NCI-H1436 treated with DMSO at 0.1 percent for 48 hours (cell line): ENCODE measurements at regions not wholly inside any gene's neighbourhood (a gene's known extent, or its start where the extent isn't known, plus 50 kb on each side); places are given as distances from the start of the nearest gene placed in this dataset.
"Not testable (repeated sequence)": the region's sequence is repeated elsewhere in the genome, so short reads cannot be mapped to it uniquely, and the experiment has no call there.

ENCODE experiments used
- DNase-seq: peaks from one replicate; lab custom pipeline; 2025; lab: John Stamatoyannopoulos, UW

DNA sequence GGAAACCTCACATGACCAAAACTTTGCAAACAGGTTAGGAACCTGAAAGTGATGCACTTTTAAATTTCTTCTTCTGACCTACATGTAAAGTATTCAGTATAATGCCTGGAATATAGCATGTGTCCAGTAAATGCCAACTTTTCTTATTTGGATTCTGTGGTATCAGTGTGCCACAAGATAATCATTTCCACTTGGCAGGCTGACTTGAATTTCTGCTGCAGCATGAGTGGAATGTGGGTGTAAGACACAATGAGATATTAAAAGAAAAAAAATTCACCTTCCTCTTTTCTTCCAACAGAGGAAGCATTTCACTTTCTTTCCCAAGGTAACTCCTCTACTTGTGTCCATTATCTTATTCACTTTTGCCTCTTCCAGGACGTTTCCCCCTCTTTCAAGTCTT is 141.9 kb upstream of the PRKD1 start:
- no peak for DNase-seq

DNA sequence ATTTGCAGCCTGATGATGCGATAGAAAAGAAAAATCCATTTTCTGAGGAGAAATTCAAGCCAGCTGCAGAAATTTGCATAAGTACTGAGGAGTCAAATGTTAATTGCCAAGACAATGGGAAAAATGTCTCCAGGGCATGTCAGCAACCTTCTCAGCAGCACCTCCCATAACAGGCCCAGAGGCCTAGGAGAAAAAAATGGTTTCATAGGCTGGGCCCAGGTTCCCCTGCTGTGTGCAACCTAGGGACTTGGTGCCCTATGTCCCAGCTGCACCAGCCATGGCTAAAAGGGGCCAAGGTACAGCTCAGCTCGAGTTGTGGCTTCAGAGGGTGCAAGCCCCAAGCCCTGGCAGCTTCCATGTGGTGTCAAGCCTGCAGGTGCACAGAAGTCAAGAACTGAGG is 144.8 kb upstream of the PRKD1 start:
- DNase-seq = not testable (repeated sequence)

DNA sequence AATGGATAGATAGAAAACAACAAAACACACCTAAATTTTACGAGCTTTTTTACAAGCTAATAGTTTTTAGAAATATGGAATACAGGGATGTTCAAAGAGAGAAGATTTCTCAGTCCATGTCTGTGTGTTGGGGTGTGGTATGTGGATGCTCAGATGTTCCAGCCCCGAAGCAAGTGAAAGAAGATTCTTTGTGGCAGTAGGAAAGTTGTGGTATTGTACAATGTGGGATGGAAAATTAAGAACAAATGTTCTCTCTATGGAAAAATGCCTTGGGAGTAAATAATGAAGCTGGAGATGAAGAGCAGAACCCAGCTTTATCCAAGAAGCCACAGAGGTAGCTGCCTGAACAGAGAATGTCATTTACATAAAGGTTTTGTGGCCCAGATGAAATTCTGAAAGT is 150.3 kb upstream of the PRKD1 start:
- no peak for DNase-seq

DNA sequence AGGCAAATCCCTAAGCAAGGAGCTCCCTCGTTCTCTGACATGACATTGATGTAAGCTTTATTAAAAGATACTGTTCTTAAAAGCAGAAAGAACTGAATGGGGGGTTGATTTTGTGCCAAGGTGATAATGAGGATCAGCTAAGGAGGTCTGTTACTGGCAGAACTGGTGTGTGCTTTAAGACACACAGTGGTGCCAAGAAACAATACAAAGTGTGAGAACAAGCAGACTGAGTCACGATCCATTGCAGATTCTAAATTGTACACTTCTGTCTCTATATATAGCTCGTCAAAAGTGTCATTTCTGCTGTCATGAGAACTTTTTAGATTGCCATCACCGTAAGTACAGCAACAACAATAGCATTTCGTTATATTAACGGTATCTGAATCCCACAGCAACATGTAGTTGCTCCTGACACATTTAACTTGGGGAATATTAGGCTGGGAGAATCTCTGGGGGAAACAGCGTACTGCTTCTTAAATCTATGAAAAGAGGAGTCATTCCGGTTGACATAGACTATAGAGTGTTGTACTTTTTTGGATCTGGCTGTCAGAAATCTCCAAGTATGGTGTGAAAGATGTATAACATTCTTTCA is 151.3 kb upstream of the PRKD1 start:
- DNase-seq = no peak

GRCh38 chr14:30082486-30082885 is 154.8 kb upstream of the PRKD1 start:
- no peak for DNase-seq

GRCh38 chr14:30084811-30085210 is 157.2 kb upstream of the PRKD1 start:
- DNase-seq = no peak

- no peak for DNase-seq
Measured at GRCh38 chr14:30085943-30086342, 158.3 kb upstream of the PRKD1 start.

GRCh38 chr14:30088620-30089019 is 161.0 kb upstream of the PRKD1 start:
- no peak for DNase-seq

GRCh38 chr14:30108975-30109700 is 181.5 kb upstream of the PRKD1 start:
- no peak for DNase-seq

- no peak for DNase-seq
Measured at GRCh38 chr14:30114051-30114450, 186.4 kb upstream of the PRKD1 start.

- no peak for DNase-seq
Measured at GRCh38 chr14:30115756-30116155, 188.1 kb upstream of the PRKD1 start.

DNA sequence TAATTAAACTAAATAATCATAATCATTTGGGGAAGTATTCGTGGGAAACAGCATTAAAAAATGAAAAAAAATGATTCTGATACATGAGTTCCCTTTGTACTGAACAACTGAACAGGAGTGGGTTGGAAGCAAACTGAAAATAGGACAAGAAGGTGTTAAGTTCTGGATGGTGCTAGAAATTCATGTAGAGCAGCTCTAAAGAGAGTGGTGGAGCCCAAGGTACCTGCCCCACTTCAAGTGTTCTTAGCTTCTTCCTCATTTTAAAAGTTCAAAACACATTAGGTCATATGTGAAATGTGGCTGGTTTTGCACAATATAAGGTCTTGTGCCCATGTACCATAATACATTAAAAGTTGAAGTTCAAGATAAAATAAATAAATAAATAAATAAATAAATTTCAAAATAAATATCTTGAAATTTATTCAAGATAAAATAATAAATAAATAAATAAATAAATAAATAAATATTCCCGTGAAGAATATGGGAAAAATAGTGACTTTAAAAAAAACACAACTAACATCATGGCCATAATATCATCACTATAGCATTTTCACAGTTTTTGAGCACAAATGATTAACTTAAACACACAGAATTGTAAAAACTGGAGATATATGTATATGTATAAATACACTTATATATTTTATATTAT is 191.5 kb upstream of the PRKD1 start:
- no peak for DNase-seq

DNA sequence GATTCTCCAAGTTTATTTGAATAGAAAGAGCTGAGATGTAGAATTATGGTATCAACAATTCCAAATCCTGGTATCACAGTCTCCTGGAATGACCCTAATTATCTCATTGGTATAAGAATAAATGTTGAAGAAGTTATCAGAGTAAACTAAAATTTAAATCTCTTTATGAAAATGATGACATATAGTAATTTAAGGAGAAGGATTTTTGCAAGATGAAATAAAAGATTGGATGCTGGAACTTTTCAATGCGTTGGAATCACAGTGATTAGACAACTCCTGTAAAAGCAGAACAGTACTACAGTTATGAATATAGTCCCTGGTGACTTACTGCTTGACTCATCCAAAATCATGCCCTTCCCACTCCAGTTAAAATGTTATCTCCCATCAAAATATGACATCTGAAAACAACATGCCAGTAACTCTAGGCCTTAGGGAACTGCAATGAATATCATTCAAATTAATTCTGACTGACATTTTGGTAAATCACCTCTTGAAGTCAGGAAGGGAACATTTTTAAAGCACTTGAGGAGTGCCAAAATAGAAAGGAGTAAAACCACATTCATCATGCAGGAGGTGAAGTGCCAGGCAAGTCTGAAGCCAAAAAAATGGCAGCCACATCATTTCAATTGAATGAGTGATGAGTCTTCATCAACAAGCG is 197.8 kb upstream of the PRKD1 start:
- DNase-seq = peak; percentile 49

GRCh38 chr14:30129807-30130206 is 202.2 kb upstream of the PRKD1 start:
- no peak for DNase-seq

- no peak for DNase-seq
Measured at GRCh38 chr14:30131581-30132097, 204.0 kb upstream of the PRKD1 start.

DNA sequence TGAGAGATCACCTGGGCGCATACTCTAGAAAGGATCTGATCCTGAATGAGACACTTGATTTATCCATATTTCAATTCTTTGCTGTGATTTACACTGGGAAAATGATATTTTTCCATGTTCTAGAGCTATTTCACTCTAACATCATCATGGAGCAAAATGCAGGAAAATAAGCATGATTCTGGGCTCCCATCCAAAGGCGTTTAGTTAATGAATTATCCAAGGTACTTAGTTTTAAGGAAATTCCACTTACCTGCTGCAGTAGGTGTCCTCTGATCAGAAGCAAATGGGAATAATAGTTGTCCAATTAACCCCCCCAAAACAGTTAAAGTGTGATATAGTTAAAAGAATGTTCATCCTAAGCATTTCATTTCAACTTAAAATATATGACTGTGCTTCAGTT is 204.5 kb upstream of the PRKD1 start:
- DNase-seq = no peak

- no peak for DNase-seq
Measured at GRCh38 chr14:30134936-30135335, 207.3 kb upstream of the PRKD1 start.

GRCh38 chr14:30138567-30138966 is 210.9 kb upstream of the PRKD1 start:
- no peak for DNase-seq

DNA sequence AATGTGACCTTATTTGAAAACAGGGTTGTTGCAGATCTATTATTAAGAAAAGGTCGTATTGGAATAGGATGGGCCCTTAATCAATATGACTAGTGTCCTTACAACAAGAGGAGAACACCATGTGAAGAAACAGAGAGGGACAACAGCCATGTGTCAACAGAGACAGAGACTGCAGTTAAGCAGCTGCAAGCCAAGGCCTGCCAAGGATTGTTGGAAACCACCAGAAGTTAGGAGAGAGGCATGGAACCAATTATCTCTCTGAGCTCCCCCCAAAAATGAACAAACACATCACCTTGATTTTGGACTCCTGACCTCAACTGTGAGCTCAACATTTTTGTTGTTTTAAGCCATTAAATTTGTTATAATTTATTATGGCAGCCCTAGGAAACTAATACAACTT is 214.6 kb upstream of the PRKD1 start:
- no peak for DNase-seq

DNA sequence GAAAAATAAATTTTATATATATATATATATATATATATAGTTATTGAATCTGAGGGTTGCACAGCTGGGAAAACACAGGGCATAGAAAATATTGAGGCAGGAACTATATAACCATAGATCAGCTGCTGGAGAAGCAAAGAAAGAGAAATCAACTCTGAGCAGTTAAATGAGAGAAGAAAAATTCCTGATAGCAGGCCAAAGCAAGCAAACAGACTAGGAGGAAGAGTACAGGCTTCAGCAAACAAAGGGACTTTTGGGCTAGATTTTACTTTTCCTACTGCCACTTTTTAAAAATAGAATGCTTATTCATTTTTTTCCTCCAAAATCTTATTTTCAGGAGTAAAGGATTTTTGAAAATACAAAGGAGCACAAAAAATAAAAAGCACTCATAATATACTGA is 216.0 kb upstream of the PRKD1 start:
- no peak for DNase-seq

DNA sequence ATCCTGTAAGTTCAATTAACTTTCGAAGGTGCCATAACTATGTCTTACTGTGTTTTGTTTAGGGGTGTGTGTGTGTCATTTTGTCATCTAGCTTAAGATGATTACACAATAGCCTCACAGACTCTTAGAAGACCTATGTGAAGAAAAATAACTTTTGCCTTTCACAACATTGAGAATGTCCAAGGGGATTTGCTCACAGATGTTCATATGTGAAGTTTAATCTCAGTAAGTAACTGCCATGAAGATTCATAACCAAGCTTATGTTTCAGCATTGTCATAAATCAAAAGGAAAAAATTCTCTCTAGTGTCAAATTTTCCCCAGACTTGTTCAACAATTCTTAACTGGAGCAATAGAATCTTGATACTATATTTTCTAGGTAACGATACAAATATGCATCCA is 226.1 kb upstream of the PRKD1 start:
- no peak for DNase-seq

DNA sequence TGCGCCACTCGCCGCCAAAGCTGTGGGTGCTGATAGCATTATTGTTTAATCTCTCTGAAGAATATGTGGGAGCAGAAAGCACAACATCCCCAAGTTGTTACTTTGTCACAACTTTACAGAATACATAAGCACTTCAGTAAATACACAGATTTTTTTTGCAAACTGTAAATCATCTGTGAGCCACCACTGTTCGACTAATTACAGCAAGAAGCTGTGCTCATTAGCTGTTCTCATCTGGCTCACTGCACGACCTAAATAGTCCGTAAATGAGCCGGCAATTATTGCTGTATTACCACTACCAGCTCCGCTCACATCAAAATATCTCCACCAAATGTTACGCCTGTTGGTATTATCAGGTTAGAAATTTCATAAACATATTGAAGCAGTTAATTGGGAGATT is 228.9 kb upstream of the PRKD1 start:
- DNase-seq = peak; percentile 47

GRCh38 chr14:30158299-30158698 is 230.7 kb upstream of the PRKD1 start:
- no peak for DNase-seq
